HG03439 (cell line): ENCODE measurements at regions not wholly inside any gene's neighbourhood (a gene's known extent, or its start where the extent isn't known, plus 50 kb on each side); places are given as distances from the start of the nearest gene placed in this dataset.

ENCODE experiments used
- ATAC-seq: cut with Tn5 transposase; IDR thresholded peaks from one replicate; pipeline ENCODE4 v1.9.1; 2021; ENCODE audit warnings: mild to moderate bottlenecking, moderate library complexity; ENCODE audit not compliant: unreplicated experiment

- ATAC-seq, result no peak
Measured at GRCh38 chr7:145293754-145294153, 457.9 kb upstream of the TPK1 start.

GRCh38 chr7:145293228-145293701, 457.4 kb upstream of the TPK1 start:
- no peak for ATAC-seq

GRCh38 chr7:145289384-145289783, 453.5 kb upstream of the TPK1 start:
- ATAC-seq, result no peak

- ATAC-seq, result no peak
Measured at GRCh38 chr7:145276118-145276517, 440.3 kb upstream of the TPK1 start.

- ATAC-seq, result no peak
Measured at GRCh38 chr7:145269418-145270161, 433.7 kb upstream of the TPK1 start.

- no peak for ATAC-seq
Measured at GRCh38 chr7:145265180-145265579, 429.3 kb upstream of the TPK1 start.

GRCh38 chr7:145263886-145264285, 428.0 kb upstream of the TPK1 start:
- no peak for ATAC-seq

- ATAC-seq, result no peak
Measured at GRCh38 chr7:145252031-145252430, 416.2 kb upstream of the TPK1 start.

GRCh38 chr7:145224775-145225174, 388.9 kb upstream of the TPK1 start:
- no peak for ATAC-seq

- no peak for ATAC-seq
Measured at GRCh38 chr7:145219461-145219860, 383.6 kb upstream of the TPK1 start.

GRCh38 chr7:145216866-145217265, 381.0 kb upstream of the TPK1 start:
- no peak for ATAC-seq

GRCh38 chr7:145212050-145212449, 376.2 kb upstream of the TPK1 start:
- ATAC-seq, result no peak

- ATAC-seq, result no peak
Measured at GRCh38 chr7:145211211-145211610, 375.4 kb upstream of the TPK1 start.

- ATAC-seq, result no peak
Measured at GRCh38 chr7:145193951-145194350, 358.1 kb upstream of the TPK1 start.

- no peak for ATAC-seq
Measured at GRCh38 chr7:145184956-145185355, 349.1 kb upstream of the TPK1 start.

- no peak for ATAC-seq
Measured at GRCh38 chr7:145183069-145183468, 347.2 kb upstream of the TPK1 start.

GRCh38 chr7:145175366-145175765, 339.5 kb upstream of the TPK1 start:
- ATAC-seq, result no peak

GRCh38 chr7:145169908-145170307, 334.1 kb upstream of the TPK1 start:
- no peak for ATAC-seq

- ATAC-seq, result no peak
Measured at GRCh38 chr7:145168879-145169278, 333.0 kb upstream of the TPK1 start.

- ATAC-seq, result no peak
Measured at GRCh38 chr7:145168427-145168826, 332.6 kb upstream of the TPK1 start.

GRCh38 chr7:145156834-145157233, 321.0 kb upstream of the TPK1 start:
- ATAC-seq, result no peak

- no peak for ATAC-seq
Measured at GRCh38 chr7:145152589-145152988, 316.7 kb upstream of the TPK1 start.

- ATAC-seq, result no peak
Measured at GRCh38 chr7:145151676-145152075, 315.8 kb upstream of the TPK1 start.
